ENCODE measurements at regions not wholly inside any gene's neighbourhood (a gene's known extent, or its start where the extent isn't known, plus 50 kb on each side); places are given as distances from the start of the nearest gene placed in this dataset.

DNA sequence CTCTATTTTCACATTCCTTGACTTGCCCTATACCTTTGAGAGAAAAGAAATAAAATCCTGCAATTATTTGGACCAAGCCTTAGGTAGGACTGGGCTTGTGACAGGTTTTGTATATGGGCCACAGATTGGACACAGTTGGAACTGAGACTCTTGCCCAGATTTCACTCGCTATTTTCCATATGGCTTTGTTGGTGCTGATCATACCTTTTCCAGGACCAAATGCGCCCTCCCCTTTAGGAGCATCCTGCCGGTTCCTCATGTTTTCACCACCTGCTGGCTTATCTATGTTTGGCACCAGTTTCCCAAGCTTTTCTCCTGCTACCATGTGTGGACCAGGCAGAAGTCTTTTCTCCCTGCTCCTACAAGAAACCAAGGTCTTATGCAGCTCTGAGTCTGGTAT is 494.9 kb downstream of the EPHA4 start:
- TF ChIP-seq, protein P1, sequence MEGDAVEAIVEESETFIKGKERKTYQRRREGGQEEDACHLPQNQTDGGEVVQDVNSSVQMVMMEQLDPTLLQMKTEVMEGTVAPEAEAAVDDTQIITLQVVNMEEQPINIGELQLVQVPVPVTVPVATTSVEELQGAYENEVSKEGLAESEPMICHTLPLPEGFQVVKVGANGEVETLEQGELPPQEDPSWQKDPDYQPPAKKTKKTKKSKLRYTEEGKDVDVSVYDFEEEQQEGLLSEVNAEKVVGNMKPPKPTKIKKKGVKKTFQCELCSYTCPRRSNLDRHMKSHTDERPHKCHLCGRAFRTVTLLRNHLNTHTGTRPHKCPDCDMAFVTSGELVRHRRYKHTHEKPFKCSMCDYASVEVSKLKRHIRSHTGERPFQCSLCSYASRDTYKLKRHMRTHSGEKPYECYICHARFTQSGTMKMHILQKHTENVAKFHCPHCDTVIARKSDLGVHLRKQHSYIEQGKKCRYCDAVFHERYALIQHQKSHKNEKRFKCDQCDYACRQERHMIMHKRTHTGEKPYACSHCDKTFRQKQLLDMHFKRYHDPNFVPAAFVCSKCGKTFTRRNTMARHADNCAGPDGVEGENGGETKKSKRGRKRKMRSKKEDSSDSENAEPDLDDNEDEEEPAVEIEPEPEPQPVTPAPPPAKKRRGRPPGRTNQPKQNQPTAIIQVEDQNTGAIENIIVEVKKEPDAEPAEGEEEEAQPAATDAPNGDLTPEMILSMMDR (IDR thresholded peaks at IDR 0.05), result no peak
- no peak for TF ChIP-seq POLR2A (IDR thresholded peaks at IDR 0.05)

All from thyroid gland (tissue), 4 donors.